T-helper 2 cell treated with Interferon-gamma antibody and Interleukin-4, amounts not matched to agents 5 μg/mL and 100 μg/mL, for 36 hours (primary cell): ENCODE measurements at regions not wholly inside any gene's neighbourhood (a gene's known extent, or its start where the extent isn't known, plus 50 kb on each side); places are given as distances from the start of the nearest gene placed in this dataset.
"Not testable (repeated sequence)": the region's sequence is repeated elsewhere in the genome, so short reads cannot be mapped to it uniquely, and the experiment has no call there.

ENCODE experiments used
- DNase-seq: peaks from one replicate; pipeline ENCODE4 v3.0.0; 2021; ENCODE audit warnings: low spot score
- H3K27ac Mint-ChIP-seq: one replicate; pipeline ENCODE4 v1.8.0; 2021; ENCODE audit warnings: mild to moderate bottlenecking, mixed read lengths
- H3K27me3 Mint-ChIP-seq: one replicate; pipeline ENCODE4 v1.8.0; 2021; ENCODE audit warnings: low read depth, mixed read lengths
- H3K36me3 Mint-ChIP-seq: one replicate; pipeline ENCODE4 v1.8.0; 2021; ENCODE audit warnings: low read depth, mixed read lengths
- H3K4me1 Mint-ChIP-seq: one replicate; pipeline ENCODE4 v1.8.0; 2021; ENCODE audit warnings: low read depth, mixed read lengths
- H3K4me3 Mint-ChIP-seq: one replicate; pipeline ENCODE4 v1.8.0; 2022; ENCODE audit warnings: mild to moderate bottlenecking, moderate library complexity, mixed read lengths
- H3K9me3 Mint-ChIP-seq: one replicate; pipeline ENCODE4 v1.8.0; 2021; ENCODE audit warnings: mixed read lengths

DNA sequence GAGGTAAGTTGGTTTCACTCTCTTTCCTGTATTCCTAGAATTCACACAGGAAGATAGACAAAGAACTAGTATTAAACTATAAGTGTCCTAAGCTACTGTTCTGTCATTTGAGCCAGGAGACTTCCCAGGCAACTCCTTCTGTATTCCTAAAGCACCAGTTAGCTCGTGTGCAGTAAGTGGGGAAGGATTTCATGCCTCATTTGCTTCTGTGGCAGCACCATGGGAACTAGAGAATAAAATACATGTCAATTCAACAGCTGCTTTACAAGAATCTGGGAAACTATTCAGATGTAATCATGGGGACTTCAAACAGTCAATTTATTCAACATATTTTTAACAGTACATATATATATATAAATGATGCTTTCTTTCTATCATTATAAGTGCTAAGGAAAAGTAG is 762.3 kb downstream of the PRELID2 start:
- no peak overlapping the region for H3K4me3 Mint-ChIP-seq
- H3K4me1 Mint-ChIP-seq: no peaks in the 10 kb centered on the region
- no peak for DNase-seq
- no peaks in the 10 kb centered on the region for H3K27me3 Mint-ChIP-seq
- H3K27ac Mint-ChIP-seq: no peak overlapping the region
- H3K36me3 Mint-ChIP-seq: no peaks in the 10 kb centered on the region
- H3K9me3 Mint-ChIP-seq: peaks cover 4% of the 10 kb centered on the region

DNA sequence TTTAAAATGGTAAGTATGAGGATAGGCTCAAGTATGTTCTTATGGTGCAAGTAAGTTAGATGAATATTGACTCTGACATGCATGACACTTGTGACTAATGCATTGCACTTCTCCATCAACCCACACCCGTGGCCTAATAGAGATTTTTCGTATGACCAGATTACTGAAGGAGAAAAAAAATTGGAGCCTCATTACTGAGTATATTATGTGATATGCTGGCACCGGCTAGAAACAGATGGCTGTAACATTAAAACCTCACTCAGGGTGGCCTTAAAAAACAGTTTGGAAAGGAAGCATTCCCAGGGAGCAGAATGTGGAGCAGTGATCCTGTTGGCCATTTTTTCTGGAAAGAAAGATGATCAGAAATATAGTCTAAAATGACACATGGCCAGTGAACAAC is 766.4 kb downstream of the PRELID2 start:
- Mint-ChIP-seq H3K4me3 (no peak overlapping the region), H3K27me3 (no peaks in the 10 kb centered on the region), H3K36me3 (no peaks in the 10 kb centered on the region), H3K9me3 (peaks cover 4% of the 10 kb centered on the region), H3K4me1 (no peaks in the 10 kb centered on the region), H3K27ac (no peak overlapping the region)
- DNase-seq: no peak

DNA sequence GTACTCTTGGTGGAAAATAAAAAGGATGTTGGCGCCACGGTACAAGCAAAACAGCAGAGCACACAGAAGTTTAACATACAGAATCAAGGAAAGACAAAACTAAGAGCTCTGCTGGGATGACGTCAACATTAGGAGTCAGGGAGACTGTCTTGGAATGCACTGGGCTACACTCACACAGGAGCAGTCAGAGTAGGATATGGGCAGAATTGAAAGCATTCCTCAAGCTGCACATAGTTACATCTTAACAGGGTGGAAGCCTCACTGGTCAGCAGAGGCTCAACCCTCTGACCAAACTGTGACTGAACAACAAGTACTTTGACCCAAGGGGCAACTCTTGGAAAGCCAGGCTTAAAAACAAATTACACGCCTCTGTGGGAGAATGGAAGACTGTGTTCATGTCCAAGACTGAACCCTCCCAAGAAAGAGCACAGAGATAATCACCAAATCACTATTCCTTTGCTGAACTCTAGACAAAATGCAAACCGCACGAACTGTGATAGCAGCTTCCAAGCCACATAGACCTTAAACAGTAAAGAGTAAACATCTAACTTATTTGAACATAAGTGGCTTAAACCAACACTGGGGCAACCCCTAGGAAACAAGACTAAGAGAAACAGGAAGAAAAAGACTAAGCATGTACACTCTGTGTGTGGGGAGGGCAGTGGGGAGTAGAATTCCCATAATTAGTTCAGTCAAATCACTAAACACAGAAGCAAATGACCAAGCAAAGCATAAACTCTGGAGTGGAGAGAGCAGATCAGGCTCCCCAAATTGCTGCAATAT is 772.7 kb downstream of the PRELID2 start:
- H3K9me3 Mint-ChIP-seq: no peaks in the 10 kb centered on the region
- no peaks in the 10 kb centered on the region for H3K4me1 Mint-ChIP-seq
- DNase-seq: no peak
- H3K27ac Mint-ChIP-seq: no peak overlapping the region
- H3K36me3 Mint-ChIP-seq: no peaks in the 10 kb centered on the region
- H3K4me3 Mint-ChIP-seq: no peak overlapping the region
- no peaks in the 10 kb centered on the region for H3K27me3 Mint-ChIP-seq

DNA sequence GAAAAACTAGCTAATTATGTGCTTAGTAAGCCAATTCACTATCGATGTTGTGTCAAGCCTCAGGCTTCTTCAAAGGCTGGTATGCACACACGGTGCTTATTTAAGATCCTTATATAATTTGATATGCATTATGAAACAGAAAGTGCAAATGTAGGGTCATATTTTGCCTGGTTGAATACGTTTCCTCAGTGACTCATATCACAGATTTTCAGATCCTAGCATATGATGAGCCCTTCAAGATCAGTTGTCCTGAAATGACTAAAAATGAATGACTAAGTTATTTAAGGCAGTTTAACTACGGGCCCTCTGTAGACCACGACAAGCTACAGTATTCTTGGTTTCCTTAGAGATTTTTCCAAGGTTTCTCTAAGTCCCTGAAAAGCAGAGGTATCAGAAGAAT is 778.3 kb downstream of the PRELID2 start:
- DNase-seq: no peak
- H3K36me3 Mint-ChIP-seq: no peaks in the 10 kb centered on the region
- no peak overlapping the region for H3K4me3 Mint-ChIP-seq
- H3K9me3 Mint-ChIP-seq: no peaks in the 10 kb centered on the region
- no peaks in the 10 kb centered on the region for H3K4me1 Mint-ChIP-seq
- H3K27me3 Mint-ChIP-seq: no peaks in the 10 kb centered on the region
- no peak overlapping the region for H3K27ac Mint-ChIP-seq

DNA sequence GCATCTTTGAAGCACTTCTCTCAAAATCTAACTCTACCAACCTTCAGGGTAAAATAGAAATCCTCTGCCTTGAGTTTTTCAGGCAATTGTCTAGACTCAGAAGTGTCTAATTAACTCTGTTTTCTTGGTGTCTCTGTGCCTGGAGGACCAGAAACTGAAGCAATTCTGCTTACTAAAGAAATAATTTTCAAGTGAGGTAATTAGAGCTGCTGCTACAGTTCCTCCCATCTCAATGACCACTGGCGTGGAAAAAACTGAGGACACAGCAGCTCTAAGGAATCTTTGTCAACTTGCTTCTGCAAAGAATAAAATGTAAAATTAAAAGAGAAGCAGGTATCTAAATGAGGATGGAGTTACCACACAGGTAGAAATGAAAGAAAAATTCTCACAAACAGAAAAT is 785.0 kb downstream of the PRELID2 start:
- no peaks in the 10 kb centered on the region for H3K27me3 Mint-ChIP-seq
- no peaks in the 10 kb centered on the region for H3K4me1 Mint-ChIP-seq
- DNase-seq: no peak
- H3K27ac Mint-ChIP-seq: no peak overlapping the region
- H3K36me3 Mint-ChIP-seq: no peaks in the 10 kb centered on the region
- no peak overlapping the region for H3K4me3 Mint-ChIP-seq
- no peaks in the 10 kb centered on the region for H3K9me3 Mint-ChIP-seq

DNA sequence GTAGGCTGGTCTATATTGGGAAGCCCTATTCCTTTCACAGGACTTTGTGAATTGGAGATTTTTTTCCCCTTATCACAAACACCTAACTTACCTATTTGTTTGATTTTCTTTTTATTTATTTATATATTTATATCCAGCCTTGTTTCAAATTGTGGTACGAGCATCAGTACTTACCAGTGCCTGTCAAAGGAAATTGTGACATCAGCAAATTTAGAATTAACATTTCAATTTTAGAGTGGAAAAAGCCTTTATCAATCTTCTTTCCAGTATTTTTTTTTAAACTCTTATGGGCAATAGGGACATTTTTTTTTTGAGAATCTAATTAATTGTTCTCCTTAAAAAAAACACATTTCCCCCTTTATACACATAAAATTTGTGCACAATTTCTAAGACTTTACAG is 790.2 kb downstream of the PRELID2 start:
- H3K9me3 Mint-ChIP-seq: peaks cover 3% of the 10 kb centered on the region
- H3K36me3 Mint-ChIP-seq: no peaks in the 10 kb centered on the region
- no peak overlapping the region for H3K27ac Mint-ChIP-seq
- H3K27me3 Mint-ChIP-seq: no peaks in the 10 kb centered on the region
- no peaks in the 10 kb centered on the region for H3K4me1 Mint-ChIP-seq
- no peak for DNase-seq
- no peak overlapping the region for H3K4me3 Mint-ChIP-seq

DNA sequence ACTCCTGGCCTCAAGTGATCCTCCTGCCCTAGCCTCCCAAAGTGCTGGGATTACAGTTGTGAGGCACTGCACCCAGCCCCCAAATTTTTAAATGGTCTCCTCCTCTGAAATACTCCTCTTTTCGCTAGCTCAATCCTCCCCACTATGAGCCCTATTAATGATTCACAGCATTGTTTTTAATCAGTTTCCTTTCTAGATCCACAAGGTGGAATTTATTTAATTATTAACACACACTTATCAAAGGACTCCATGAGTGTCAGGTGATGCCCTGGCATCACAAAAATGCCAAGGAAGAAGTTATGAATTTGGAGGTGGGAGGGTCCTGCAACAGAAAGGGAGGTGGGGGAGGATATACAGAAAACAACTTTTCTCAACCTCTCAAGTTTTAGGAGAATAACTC is 806.5 kb downstream of the PRELID2 start:
- H3K27me3 Mint-ChIP-seq: no peaks in the 10 kb centered on the region
- no peak for DNase-seq
- no peak overlapping the region for H3K4me3 Mint-ChIP-seq
- H3K4me1 Mint-ChIP-seq: no peaks in the 10 kb centered on the region
- no peak overlapping the region for H3K27ac Mint-ChIP-seq
- no peaks in the 10 kb centered on the region for H3K36me3 Mint-ChIP-seq
- peaks cover 9% of the 10 kb centered on the region for H3K9me3 Mint-ChIP-seq

DNA sequence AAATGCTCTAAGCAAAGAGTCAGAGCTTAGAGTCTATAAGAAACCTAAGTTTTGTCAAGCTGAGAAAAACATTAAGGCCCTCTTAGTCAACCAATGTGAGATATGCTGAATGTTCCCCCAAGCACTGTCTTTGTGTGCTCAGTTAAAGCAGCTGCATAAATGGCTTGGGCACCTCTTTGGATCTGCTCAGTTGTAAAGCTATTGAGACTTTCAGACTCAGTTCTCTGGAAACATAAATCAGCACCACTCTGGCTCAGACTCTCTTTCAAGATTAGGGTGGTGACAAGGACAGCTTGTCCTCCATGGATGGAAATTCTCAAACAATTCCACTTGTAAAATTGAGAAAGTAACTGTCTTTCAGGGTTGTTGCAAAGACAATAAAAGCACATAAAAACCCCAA is 807.9 kb downstream of the PRELID2 start:
- H3K27ac Mint-ChIP-seq: no peak overlapping the region
- no peak overlapping the region for H3K4me3 Mint-ChIP-seq
- peaks cover 9% of the 10 kb centered on the region for H3K9me3 Mint-ChIP-seq
- H3K4me1 Mint-ChIP-seq: no peaks in the 10 kb centered on the region
- DNase-seq: no peak
- no peaks in the 10 kb centered on the region for H3K36me3 Mint-ChIP-seq
- H3K27me3 Mint-ChIP-seq: no peaks in the 10 kb centered on the region

DNA sequence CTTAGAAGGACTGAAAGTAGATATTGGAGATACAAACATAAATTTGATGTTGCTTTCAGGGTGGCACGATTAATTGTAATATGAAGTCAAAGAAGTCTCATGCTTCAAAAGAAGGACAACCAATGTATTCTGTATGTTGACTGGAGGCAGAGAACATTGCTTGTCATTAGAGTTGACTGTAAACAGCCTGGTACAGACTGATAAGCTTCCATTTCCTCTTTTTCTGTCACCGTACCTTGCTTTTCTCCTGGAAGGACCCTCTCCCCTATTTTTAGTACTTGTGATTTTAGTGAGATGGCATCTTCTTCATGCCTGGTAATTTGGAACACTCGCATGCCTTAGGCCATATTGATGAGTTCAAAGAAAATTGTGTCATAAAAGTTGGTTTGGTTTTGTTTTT is 809.4 kb downstream of the PRELID2 start:
- Mint-ChIP-seq H3K27ac (no peak overlapping the region), H3K27me3 (no peaks in the 10 kb centered on the region), H3K4me3 (no peak overlapping the region), H3K36me3 (no peaks in the 10 kb centered on the region), H3K9me3 (peaks cover 5% of the 10 kb centered on the region), H3K4me1 (no peaks in the 10 kb centered on the region)
- DNase-seq: no peak

DNA sequence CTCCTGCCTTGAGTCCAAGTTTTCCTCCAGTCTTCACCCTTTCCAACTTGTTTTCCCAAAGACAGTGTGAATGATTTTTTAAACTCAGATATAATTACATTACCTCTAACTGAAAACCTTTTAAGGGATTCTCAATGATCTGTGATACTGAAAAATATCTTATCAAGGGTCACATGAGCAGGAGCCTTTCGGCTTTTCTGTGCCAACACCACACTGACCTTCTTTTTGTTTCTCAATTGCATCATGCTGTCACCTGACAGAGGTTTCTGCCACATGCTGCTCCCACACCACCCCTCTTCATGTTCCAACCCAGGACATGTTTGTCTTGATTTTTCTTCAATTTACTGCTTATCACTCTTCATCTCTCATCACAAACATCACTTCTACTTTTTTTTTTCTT is 820.0 kb downstream of the PRELID2 start:
- no peaks in the 10 kb centered on the region for H3K4me1 Mint-ChIP-seq
- H3K4me3 Mint-ChIP-seq: no peak overlapping the region
- H3K36me3 Mint-ChIP-seq: no peaks in the 10 kb centered on the region
- H3K27me3 Mint-ChIP-seq: no peaks in the 10 kb centered on the region
- no peak overlapping the region for H3K27ac Mint-ChIP-seq
- no peak for DNase-seq
- H3K9me3 Mint-ChIP-seq: peaks cover 3% of the 10 kb centered on the region

DNA sequence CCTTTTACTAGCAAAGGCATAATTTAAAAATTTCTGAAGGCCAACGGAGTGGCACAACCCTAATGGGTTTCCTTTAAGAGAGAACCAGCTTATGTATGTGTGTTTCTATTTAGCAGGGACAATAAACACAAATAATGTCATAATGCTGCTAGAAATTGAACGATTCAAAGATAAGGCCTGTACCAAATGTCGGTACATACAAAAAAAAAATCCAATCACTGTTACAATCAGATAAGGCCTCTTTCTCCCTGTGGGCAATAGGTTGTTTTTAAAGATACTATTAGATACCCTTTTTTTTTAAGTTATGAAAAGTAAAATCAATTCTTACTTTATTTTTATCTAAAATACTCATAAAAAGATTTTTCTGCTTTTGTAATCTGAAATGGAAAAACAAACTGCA is 821.0 kb downstream of the PRELID2 start:
- Mint-ChIP-seq H3K36me3 (no peaks in the 10 kb centered on the region), H3K27ac (no peak overlapping the region), H3K27me3 (no peaks in the 10 kb centered on the region), H3K4me3 (no peak overlapping the region), H3K9me3 (peaks cover 3% of the 10 kb centered on the region), H3K4me1 (no peaks in the 10 kb centered on the region)
- no peak for DNase-seq

DNA sequence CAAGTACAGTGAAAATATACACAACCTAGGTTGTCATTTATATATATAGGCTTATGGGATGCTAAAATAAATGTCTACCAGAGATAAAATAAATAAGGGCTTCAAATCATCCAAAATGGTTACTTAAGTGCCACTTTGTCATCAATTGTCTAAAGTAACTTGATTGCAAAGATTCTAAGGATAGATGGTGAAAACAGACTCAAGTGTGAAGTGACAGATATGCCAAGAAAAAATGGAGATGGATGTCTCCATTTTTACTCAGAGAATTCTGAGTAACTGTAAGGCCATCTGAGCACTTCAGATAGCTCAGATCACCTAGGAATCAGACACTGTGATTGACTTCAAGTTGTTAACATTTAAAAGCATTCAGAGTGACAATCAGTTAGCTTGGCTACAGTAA is 824.3 kb downstream of the PRELID2 start:
- H3K4me1 Mint-ChIP-seq: no peaks in the 10 kb centered on the region
- no peak for DNase-seq
- H3K4me3 Mint-ChIP-seq: no peak overlapping the region
- H3K27me3 Mint-ChIP-seq: no peaks in the 10 kb centered on the region
- peaks cover 3% of the 10 kb centered on the region for H3K9me3 Mint-ChIP-seq
- H3K36me3 Mint-ChIP-seq: no peaks in the 10 kb centered on the region
- no peak overlapping the region for H3K27ac Mint-ChIP-seq

DNA sequence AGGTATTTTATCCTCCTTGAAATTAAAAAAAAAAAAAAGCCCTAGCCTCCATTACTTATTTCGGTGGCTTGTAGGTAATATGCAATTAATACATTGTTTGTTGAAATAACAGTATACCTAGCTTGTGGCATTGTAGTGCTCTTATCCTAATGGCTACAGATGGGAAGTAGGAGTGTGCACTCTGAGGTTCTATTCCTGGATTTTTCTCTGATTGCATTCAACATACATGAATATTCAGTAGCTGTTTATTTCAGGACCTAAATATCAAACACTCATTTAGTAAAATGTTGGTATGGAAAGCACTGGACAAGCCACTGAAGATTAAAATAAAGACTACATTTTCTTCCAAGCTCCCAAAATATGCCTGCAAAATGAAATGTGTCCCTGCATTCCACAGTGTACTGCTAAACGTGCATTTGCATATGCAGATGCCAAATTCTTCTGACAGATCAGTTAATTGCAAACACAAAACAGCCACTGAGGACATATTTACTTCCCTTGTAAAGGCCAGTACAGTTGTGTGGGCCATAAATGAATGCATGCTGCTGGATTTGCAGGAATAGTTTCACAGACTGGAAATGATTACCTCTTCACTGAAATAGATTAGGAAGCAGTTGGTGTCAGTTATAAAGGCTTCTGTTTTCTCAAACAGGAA is 826.1 kb downstream of the PRELID2 start:
- DNase-seq: no peak
- H3K9me3 Mint-ChIP-seq: peaks cover 3% of the 10 kb centered on the region
- no peaks in the 10 kb centered on the region for H3K36me3 Mint-ChIP-seq
- H3K4me1 Mint-ChIP-seq: no peaks in the 10 kb centered on the region
- H3K4me3 Mint-ChIP-seq: no peak overlapping the region
- H3K27ac Mint-ChIP-seq: no peak overlapping the region
- no peaks in the 10 kb centered on the region for H3K27me3 Mint-ChIP-seq

DNA sequence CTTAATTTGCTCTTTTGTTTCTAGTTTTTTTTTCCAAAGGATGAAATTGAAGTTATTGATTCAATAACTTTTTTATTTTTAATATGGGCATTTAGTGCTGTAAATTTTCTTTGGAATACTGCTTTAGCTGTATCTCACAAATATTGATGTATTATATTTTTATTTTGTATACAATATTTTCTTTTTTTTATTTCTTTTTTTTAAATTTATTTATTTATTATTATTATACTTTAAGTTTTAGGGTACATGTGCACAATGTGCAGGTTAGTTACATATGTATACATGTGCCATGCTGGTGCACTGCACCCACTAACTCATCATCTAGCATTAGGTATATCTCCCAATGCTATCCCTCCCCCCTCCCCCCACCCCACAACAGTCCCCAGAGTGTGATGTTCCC is 823.7 kb downstream of the KCTD16 start:
- H3K4me3 Mint-ChIP-seq, H3K27me3 Mint-ChIP-seq, H3K27ac Mint-ChIP-seq, H3K4me1 Mint-ChIP-seq, DNase-seq, H3K9me3 Mint-ChIP-seq, H3K36me3 Mint-ChIP-seq: not testable (repeated sequence)

DNA sequence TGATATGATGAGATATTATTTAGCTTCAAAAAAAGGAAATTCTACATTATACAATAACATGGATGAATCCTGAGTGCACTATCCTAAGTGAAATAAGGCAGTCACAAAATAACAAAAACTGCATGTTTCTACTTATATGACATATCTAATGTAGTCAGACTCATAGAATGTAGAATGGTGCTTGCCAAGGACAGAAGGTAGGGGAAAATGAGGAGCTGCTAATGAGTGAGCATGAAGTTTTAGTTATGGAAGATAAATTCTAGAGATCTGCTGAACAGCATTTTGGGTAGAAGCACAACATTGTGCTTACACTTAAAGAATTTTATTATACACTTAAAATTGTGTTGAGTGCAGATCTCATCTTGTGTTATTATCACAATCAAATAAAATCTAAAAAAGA is 812.4 kb downstream of the KCTD16 start:
- Mint-ChIP-seq H3K4me3 (no peak overlapping the region), H3K4me1 (no peaks in the 10 kb centered on the region), H3K27me3 (no peaks in the 10 kb centered on the region), H3K9me3 (peaks cover 14% of the 10 kb centered on the region), H3K36me3 (no peaks in the 10 kb centered on the region), H3K27ac (no peak overlapping the region)
- no peak for DNase-seq
